HG03460 (cell line): ENCODE measurements at regions not wholly inside any gene's neighbourhood (a gene's known extent, or its start where the extent isn't known, plus 50 kb on each side); places are given as distances from the start of the nearest gene placed in this dataset.

Experiments used
- ATAC-seq: cut with Tn5 transposase; IDR thresholded peaks from one replicate; pipeline ENCODE4 v1.9.1; 2021; ENCODE audit not compliant: unreplicated experiment

DNA sequence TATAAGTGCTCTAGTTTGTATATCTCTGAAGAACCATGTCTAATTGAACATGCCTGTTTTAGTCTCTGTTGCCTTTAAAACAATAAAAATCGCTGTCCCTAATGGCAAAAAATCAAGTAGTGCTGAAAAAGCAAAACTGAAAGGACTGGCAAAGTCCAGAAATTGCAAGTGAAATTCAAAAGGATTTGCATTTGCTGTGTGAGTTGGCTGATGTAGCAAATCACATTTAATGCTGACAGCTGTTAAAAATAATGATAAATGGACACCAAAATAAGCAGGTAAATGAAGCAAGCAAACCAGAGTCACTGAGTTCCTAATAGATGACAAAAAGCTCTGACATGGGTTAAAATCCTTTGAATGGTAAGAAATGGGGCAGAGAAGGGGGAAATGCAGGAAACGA lies 874.1 kb downstream of the GRM8 start:
- ATAC-seq = no peak

DNA sequence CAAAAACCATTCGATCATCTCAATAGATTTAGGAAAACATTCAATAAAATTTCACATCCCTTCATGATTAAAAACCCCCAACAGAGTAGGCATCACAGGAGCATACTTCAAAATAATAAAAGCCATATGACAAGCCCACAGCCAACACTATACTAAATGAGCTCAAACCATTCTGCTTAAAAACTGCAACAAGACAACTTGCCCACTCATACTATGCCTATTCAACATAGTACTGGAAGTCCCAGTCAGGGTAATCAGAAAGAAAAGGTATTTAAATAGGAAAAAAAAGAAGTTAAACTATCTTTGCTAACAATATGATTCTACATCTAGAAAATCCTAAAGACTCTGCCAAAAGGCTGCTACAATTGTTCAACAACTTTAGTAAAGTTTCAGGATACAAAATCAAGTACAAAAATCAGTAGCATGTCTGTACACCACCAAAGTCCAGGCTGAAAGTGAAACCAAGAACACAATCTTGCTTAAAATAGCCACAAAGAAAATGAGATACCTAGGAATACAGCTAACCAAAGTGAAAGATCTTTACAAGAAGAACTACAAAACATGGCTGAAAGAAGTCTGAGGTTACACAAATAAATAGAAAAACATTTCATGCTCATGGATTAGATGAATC lies 882.6 kb downstream of the GRM8 start:
- peak; percentile 85 for ATAC-seq

DNA sequence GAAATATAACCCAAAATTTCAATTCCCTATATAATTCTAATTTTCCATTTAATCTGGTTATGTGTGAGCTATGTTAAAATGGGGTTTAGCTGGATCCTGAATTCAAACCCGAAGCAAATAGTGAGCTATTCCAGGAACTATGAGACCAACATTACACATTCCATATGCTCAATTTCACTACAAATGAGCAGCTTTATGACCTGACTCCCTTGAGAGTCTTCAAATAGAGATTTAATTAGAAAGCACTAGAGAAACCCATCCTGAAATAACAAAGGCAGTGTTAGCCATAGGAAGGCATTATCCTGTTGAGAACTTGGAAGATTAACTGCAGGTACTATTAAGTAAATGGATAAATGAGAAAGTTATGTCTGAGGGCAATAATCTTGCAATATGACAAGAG lies 890.0 kb downstream of the GRM8 start:
- no peak for ATAC-seq

DNA sequence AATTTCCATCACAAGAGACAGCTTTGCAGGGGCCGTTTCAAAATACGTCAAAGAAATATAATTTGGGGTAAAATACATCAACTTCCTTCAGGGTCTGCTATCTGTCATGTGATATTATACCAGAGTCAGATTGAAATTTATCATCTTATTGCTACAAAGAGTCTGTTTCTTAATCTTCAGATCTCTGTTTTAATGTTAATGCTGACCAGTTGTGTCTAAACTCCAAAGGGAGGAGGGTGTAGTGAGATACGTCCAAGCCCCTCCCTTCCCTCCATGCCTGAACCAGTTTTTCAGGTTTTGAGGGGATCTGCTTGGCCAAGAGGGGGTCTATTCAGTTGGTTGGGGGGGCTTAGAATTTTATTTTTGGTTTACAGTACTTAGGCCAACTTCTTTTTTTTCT lies 891.6 kb downstream of the GRM8 start:
- no peak for ATAC-seq

DNA sequence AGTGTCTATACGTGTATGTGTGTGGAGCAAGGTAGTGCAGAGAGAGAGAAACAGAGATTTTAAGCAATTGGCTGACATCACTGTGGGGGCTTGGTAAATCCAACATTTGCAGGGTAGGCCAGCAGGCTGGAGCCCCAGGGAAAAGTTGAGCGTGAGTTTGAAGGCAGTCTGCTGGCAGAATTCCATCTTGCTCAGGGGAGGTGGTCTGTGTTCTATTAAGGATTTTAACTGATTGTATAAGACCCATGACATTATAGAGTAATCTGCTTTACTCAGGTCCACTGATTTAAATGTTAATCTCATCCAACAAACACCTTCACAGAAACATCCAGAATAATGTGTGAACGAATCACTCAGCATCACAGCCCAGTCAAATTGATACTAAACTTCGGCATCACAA lies 912.9 kb downstream of the GRM8 start:
- no peak for ATAC-seq

DNA sequence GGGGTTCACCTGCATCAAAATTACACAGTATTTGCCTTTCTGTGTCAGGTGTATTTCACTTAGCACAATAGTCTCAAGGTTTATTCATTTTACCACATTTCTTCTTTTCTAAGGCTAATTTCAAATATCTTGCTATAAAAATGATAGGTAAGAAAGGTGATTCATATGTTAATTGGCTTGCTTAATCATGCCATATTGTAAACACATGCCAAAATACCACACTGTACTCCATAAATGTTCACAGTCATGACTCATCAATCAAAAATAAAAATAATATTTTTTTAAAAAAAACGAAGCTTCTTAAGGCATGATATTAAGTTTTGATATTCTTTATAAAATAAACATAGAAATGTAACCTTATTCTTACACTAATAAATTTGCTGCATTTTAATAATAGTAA lies 947.1 kb downstream of the GRM8 start:
- no peak for ATAC-seq

DNA sequence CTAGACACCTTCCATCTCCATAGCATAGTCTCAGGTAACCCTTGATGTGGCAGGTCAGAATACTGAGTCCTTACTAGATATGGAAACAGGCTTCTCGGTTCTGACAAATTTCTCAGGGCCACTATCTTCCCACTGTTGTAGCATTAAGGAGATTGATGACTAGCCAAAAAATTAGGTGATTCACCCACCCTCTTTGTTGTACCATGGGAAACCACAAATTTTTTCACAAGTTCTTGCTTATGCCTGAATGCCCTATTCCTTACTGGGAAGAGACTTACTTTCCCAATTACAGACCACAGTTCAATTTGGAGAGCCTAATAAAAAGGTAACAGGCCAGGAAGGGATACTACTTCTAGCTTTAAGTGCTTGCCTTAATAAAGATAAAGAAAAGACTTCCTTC lies 948.8 kb downstream of the GRM8 start:
- no peak for ATAC-seq

DNA sequence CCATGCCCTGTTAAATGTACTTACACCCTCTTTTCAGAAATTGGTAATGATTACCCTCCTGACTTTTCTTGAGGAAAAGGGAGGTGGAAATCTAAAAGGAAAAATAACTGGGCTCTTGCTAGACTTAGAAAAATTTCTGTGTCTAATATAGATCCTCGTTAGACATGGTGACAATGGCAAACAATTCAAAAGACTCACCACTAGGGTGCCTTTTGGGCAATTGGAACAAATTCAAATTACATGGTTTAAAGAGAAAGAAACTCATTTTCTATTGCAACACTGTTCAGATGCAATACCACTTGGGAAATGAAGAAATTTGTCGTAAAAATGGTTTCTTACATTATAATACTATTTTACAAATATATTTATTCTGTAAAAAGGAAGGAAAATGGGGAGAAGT lies 950.1 kb downstream of the GRM8 start:
- no peak for ATAC-seq

DNA sequence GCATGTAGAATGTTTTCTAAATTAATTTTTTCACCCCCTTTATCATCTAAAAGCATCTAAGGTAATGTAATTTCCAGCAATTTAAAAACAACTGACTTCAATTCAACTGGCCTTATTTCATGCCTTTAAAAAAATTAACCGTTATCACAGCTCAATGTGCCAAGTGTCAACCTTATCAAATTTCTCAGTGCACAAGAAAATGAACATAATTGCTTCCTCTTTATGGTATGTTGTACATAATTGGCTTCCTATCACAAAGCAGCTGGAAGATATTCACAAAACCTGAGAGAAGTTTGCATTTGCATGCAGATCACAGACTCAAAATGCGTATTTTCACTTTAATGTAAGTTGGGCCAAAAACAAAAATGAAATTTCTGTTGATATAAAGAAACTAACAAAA lies 966.4 kb downstream of the GRM8 start:
- ATAC-seq = no peak

DNA sequence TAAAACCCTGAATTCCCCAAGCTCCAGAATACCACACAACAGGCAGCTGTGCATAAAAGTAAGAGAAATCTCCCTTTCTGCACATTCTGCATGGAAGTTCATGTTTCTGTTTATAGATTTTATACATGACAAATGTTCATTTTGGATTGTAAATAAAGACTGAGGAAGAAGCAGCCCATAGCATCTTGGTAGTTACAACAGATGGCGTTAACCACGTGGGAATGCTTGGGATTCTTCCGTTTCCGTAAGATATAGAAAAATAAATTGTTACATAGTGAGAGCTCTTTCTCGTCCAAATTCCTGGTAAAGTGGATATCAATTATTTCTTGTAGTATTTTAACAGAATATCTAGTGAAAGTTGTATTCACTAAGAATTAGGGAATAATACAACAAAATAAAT lies 1016.5 kb downstream of the GRM8 start:
- ATAC-seq = no peak

DNA sequence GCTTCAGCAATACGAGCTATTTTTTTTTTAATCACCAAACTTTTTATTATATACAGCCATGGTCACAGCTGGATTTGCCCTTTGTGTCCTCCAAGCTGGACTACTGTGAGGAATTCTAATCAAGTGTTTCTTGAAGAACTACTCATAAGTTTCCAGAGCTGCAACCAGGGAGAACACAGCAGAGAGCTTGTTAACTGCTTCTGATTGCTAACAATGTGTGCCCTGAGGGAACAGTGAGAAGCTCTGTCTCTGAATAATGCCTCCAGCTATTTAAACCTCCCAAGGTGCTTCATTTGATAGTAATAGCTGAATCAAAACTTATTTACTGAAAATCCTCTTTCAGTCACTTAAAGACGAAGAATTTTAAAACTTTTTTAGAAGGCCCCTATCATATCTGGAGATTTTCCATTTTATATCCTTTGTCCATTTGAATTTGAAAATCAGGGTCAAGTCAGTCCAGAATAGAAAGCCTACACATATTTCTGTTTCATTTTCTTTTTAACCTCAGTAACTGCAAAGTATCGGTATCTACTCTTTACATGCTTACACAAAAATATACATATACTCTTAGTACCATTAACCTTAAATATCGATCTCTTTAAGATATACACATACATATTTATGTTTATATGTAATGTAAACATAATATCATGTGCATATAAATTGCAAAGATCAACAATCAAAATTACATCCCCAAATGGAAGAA lies 1024.2 kb downstream of the GRM8 start:
- no peak for ATAC-seq

DNA sequence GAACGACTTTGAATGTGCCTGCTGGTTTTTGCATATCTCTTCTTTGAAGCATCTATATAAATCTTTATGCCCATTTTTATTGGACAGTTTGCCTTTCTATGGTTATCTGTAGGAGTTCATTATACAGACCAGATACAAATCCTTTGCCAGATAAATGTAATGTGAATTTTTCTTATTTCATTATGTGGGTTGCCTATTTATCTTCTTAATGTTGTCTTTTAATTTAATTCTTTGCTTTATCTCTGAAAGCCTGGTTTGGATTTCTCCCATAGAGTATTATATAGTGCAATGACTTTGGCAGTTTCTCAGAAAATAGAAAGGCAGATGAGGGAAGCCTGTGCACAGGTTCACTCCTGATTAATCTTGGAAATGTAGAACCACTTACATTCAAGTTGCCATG lies 1025.1 kb downstream of the GRM8 start:
- no peak for ATAC-seq

DNA sequence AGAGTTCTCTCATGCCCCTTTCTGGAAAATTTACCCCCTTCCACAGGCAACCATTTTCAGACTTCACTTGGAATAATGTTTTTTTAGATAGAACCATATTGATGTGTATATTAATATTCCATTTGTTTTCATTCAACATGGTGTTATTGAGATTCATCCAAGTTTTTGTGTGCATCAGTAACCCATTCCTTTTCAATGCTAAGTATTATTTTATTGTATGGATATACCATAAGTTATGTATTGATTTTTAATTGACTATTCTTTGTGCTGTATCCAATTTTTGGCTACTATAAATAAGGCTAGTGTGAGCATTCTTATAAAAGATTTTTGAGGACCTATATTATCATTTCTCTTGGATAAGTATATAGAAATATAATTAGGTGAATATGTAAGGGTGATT lies 1025.7 kb downstream of the GRM8 start:
- no peak for ATAC-seq

DNA sequence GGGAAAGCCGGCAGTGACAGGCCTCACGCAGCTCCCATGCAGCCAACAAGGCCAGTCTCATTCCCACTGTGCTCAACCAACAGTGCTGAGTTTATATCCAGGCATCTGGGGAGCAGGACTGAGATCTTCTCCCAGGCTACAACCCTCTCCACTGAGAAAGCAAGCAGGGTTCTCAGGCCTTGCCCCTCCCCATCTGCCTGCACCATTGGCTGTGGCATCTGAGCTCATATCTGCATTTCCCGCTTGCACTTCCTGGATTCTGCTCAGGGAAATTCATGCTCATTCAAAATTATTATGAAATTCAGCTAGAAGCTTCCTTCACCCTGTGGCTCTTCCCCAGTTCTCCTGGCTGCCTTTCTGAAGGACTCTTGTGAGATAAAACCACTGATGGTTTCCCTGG lies 1029.0 kb downstream of the GRM8 start:
- ATAC-seq = no peak

DNA sequence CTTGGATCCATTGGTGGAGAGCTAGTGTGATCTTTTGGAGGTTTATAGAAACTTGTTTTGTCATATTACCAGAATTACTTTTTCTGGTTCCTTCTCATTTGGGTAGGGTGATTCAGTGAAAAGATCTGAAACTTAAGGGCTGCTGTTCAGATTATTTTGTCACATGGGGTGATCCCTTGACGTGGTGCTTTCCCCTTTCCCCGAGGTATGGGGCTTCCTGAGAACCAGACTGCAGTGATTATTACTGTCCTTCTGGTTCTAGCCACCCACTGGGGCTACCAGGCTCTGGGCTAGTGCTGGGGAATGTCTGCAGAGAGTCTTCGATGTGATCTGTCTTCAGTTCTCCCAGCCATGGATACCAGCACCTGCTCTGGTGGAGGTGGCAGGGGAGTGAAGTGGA lies 1030.0 kb downstream of the GRM8 start:
- no peak for ATAC-seq

DNA sequence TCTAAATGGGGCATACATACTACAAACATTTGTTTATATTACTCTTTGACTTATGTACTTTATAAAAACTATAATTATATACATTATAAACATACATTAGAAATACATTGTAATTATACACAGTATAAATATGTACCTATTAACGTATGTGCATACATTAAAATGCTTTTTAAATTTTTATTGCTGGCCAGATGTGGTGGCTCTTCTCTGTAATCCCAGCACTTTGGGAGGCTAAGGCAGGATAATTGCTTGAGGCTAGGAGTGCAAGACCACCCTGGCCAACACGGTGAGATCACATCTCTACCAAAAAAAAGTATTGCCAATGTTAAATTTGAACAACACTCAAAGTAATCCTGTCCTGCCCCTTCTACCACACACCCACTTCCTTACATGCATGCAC lies 1037.0 kb downstream of the GRM8 start:
- ATAC-seq = no peak

DNA sequence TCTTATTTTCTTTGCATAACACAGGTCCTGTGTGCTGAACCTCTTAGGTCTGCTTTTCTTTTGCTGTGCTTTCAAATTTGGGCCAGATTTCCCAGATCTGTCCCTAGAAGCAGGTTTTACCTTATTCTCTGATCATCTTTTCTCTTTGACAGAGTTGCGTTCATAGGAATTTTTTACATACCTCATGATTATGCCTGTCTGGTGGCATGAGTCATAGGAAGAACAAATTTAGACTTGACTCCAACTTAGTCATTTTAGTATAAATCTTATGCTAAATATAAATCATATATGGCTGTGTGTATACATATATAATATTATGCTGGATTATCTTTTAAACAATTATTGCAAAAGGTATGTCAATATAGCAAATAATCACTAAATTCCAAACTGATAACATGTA lies 1038.9 kb downstream of the GRM8 start:
- ATAC-seq = no peak

DNA sequence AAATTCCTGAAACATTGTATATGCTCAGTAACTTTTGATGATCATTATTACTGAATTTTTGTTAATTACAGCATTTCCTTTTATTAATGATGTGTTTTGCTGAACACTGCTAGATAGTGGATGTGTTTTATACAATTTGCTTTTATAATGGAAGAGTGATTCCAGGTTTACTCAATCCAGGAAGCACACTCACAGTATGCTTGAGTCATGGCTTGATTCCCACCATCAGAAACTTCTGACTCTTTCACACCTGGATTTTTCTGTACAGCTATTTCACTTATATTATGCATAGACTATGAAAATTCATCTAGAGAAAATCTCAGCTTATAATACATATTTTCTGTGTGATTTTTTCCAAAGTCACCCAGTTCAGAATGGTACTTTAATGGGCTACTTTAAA lies 1040.9 kb downstream of the GRM8 start:
- no peak for ATAC-seq

DNA sequence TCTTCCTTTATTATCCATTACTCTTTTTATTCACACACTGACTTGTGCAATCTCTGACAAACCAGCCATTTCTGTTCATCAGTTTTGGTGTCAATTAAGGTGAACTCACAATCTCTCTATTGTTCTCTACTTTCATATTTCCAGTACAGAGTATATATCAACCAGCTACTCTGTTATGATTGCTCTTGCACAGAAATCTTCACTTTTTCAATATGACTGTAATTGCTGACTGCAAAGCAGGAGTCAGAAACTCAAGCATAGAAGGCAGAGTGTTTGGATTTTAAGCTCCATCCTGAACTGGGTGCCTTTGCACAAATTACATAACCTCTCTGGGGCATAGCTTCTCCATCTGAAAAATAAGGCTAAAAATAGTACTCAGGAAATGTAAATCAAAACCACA lies 1042.0 kb downstream of the GRM8 start:
- ATAC-seq = no peak

DNA sequence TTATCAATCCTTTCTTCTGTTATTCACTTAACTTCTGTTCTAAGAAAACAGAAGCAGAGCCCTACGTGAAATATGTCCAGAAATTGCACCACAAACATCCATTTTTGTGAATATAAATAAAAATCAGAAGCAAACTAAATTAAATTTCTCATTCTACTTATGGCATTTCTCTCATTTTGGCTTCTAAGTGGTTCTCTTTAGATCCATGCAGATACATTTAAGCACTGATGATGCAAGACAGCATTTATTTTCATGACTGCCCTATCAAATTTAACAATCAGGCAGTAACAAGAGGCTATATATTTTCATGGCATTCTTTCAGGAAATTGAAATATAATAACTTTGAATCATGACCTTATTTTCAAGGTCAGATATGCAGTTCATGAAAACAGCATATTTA lies 1049.6 kb downstream of the GRM8 start:
- no peak for ATAC-seq

DNA sequence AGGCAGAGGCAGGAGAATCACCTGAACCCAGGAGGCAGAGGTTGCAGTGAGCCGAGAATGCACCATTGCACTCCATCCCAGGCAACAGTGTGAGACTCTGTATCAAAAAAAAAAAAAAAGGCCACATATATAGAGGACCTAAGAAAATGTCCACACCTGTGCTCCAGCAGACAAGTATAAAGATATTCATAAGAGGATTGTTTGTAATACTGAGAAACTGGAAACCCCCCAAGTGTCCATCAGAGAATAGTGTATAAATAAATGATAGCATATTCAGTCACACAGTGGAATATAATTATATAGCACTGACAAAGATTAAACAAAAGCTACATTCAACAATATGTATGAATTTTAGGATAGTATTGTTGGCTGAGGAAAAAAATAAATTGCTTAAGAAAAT lies 1050.6 kb downstream of the GRM8 start:
- ATAC-seq = no peak

DNA sequence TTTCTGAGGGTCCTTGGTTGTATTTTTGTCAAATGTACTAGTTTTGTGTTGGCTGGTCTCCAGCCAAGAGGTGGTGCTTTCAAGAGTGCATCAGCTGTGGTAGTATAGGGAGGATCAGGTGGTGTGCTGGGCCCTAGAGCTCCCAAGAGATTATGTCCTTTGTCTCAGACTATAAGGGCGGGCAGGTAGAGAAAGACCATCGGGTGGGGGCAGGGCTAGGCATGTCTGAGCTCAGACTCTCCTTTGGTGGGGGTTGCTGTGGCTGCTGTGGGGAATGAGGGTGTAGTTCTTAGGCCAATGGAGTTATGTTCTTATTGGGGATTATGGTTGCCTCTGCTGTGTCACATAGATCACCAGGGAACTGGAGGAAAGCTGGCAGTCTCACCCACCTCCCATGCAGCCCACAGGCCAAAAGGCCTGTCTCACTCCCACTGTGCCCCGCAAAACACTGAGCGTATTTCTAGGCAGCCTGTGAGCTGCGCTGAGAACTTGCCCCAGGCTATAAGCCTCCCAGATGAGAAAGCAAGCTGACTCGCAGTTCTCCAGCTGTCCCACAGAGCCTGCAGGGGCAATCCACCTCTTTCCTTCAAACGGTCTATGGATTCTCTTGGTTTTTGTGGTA lies 1066.7 kb downstream of the GRM8 start:
- ATAC-seq = no peak

DNA sequence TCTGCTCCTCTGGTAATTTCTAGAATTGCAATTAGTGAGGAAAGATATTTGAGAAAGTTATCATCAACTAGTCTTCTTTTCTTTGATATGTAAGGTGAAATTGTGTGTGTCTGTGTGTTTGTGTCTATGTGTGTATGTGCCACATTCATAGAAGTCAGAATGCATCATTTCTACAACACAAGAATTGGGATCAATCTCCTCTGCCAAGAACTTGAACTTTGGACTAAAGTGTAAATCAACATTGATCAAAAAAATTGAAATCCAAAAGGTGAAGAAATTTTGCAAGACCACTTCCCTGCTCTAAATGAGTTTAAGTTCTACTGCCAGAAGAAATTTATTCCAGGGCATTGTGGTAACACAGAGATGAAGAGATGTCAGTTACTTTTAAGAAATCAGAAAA lies 1072.8 kb downstream of the GRM8 start:
- no peak for ATAC-seq
